ENCODE measurements at regions not wholly inside any gene's neighbourhood (a gene's known extent, or its start where the extent isn't known, plus 50 kb on each side); places are given as distances from the start of the nearest gene placed in this dataset.

DNA sequence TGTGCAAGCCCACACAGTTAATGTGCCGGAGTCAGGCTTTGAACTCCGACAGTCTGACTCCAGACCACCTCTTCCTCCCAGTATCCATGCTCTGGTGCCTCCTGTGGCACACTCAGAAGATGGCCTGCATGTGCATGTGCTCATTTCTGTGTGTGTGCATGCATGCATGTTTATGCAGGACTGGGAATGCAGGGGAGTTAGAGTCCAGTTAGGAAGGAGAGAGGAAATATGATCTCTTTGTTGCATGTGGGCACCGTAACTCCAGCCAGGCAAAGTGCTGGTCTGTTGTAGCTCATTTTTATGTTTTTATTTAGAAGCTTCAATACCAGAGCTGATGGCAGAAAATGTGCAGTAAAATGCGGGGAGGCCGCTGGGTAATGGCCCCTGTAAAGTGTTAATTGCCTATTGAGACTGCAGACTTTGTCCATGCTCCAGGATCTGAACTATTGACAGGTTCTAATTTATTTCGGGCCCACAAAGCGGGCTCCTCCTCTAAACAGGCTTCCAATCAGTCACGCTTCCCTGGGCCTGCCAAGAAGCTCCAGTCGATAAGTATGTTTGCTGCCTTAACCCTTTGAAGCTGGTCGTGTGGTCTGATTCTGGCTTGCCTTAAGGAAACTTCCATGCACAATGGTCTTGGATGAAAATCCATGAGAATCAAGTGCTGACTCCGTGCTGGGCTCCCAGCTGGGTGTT lies 248.3 kb downstream of the DHX35 start:
- no peak overlapping the region for H3K4me3 ChIP-seq
- TF ChIP-seq POLR2AphosphoS5 (IDR thresholded peaks at IDR 0.05) (no peak), POLR2A (IDR thresholded peaks at IDR 0.05) (no peak), EP300 (IDR thresholded peaks at IDR 0.05) (no peak)
- TF ChIP-seq, protein P1, sequence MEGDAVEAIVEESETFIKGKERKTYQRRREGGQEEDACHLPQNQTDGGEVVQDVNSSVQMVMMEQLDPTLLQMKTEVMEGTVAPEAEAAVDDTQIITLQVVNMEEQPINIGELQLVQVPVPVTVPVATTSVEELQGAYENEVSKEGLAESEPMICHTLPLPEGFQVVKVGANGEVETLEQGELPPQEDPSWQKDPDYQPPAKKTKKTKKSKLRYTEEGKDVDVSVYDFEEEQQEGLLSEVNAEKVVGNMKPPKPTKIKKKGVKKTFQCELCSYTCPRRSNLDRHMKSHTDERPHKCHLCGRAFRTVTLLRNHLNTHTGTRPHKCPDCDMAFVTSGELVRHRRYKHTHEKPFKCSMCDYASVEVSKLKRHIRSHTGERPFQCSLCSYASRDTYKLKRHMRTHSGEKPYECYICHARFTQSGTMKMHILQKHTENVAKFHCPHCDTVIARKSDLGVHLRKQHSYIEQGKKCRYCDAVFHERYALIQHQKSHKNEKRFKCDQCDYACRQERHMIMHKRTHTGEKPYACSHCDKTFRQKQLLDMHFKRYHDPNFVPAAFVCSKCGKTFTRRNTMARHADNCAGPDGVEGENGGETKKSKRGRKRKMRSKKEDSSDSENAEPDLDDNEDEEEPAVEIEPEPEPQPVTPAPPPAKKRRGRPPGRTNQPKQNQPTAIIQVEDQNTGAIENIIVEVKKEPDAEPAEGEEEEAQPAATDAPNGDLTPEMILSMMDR (IDR thresholded peaks at IDR 0.05), result no peak
- no peak overlapping the region for H3K27ac ChIP-seq
- peaks cover 23% of the 10 kb centered on the region for H3K4me1 ChIP-seq
- no peaks in the 10 kb centered on the region for H3K36me3 ChIP-seq
- DNase-seq (ENCODE audit: low spot score in 2 of 2), result no peak
- no peaks in the 10 kb centered on the region for H3K9me3 ChIP-seq
- 56% methylated on average over 10 of the region's 11 CpGs for WGBS
- H3K27me3 ChIP-seq, result peaks cover 5% of the 10 kb centered on the region

DNA sequence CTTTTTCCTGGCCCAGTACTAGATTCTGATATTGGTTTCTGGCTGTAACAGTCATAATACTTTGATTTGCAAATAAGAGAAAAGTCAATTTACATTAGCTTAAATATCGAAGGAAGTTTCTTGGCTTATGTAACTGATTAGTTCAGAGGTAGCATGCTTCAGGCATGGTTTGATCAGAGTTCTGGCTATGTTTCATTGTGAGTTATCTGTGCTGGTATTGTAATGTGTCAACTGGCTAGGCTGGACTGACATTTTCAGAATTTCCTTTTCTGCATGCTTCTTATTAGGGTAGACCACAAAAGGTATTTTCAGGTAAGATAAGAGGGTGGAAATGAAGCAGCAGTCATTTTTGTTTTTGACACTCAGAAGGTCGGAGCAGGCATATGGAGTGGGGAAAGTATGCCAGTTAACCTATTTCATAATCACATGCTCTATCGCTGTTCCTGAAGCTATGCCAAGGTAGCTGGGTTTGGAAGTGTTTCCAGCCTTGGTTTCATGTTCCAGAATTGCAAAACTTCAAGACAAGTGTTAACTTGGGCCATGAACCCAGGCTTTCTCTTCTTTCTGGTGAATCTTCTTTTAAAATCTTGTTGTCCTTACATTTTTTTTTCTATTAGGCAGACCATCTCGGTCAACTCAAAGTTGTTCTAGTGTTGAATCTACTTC lies 244.9 kb downstream of the DHX35 start:
- WGBS, result 34% methylated on average over 4 of the region's 4 CpGs
- no peaks in the 10 kb centered on the region for H3K36me3 ChIP-seq
- H3K9me3 ChIP-seq, result no peaks in the 10 kb centered on the region
- no peak overlapping the region for H3K4me3 ChIP-seq
- no peak for DNase-seq (ENCODE audit: low spot score in 2 of 2)
- H3K27ac ChIP-seq, result no peak overlapping the region
- peaks cover 23% of the 10 kb centered on the region for H3K4me1 ChIP-seq
- no peaks in the 10 kb centered on the region for H3K27me3 ChIP-seq
- TF ChIP-seq POLR2AphosphoS5 (IDR thresholded peaks at IDR 0.05) (no peak), POLR2A (IDR thresholded peaks at IDR 0.05) (no peak), EP300 (IDR thresholded peaks at IDR 0.05) (no peak)
- TF ChIP-seq, protein P1 (IDR thresholded peaks at IDR 0.05), result no peak

DNA sequence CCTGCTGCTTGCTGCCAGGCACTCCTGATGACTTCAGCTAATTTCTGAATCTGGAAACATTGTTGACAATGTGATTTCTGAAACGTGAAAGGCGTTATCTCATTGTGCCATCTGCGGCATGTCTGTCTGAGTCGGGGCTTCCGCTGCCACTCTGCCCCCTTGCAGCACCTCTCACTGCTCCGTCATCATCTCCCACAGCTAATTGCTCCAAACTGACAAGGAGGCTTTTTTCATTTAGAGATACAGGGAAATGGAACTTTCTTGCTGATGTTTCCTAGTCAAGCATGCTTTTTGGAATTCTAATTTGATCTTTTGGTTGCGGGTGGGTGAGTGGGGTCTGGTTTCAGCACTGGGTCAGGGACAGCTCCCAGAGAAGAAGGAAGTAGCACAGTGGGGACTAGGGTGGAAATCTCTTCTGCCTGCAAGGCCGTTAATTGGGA lies 233.5 kb downstream of the DHX35 start:
- Histone ChIP-seq H3K9me3 (no peaks in the 10 kb centered on the region), H3K4me1 (no peaks in the 10 kb centered on the region), H3K36me3 (no peaks in the 10 kb centered on the region), H3K4me3 (no peak overlapping the region), H3K27me3 (peaks cover 19% of the 10 kb centered on the region), H3K27ac (no peak overlapping the region)
- WGBS, result 44% methylated on average over 8 of the region's 8 CpGs
- TF ChIP-seq EP300 (IDR thresholded peaks at IDR 0.05) (no peak), POLR2A (IDR thresholded peaks at IDR 0.05) (no peak), POLR2AphosphoS5 (IDR thresholded peaks at IDR 0.05) (no peak)
- TF ChIP-seq, protein P1 (IDR thresholded peaks at IDR 0.05), result no peak
- no peak for DNase-seq (ENCODE audit: low spot score in 2 of 2)

DNA sequence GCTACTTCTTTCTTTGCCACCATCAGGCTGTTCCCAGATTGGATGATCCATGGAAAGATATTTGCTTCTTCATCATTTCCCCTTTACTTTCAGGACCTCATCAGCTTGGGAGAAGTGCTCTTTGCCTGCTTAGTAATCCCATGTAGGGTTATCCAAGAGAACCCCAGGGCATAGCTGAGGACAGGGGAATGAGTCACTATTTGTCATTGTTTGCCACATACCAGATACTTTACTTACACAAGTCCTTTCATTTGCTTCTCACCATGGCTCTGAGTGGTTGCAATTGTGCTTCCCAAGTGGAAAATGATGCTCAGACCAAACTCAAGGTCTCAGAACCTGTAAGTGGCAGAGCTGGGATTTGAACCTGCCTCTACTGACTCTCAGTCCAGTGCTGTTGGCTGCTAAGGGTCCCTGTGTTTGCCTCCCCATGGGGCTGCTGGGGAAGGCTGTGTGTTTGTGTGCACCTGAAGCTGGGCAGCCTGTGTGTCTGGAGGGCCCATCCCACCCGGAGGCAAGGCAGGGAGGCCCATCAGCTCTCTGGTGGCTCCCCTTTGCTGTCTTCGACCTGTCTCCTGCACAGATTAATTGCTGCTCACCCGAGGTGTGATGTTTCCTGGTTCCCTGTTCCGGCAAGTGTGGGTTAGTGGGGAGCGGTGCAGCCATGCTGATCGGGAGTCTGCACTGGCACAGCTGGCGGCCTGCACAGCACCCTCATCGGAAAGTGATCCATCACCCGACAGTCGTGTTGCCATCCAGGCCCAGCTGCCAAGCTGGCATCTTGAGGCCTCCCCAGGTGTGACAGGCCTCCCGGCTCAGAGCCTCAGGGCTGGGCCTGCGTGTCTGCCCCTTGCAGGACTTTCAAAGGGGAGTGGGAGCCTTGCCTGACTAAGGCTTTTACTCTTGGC lies 228.8 kb downstream of the DHX35 start:
- no peak for TF ChIP-seq EP300 (IDR thresholded peaks at IDR 0.05)
- TF ChIP-seq POLR2A (IDR thresholded peaks at IDR 0.05), result no peak
- no peak for TF ChIP-seq POLR2AphosphoS5 (IDR thresholded peaks at IDR 0.05)
- TF ChIP-seq, protein P1 (IDR thresholded peaks at IDR 0.05), result no peak
- H3K27me3 ChIP-seq, result peaks cover 4% of the 10 kb centered on the region
- H3K9me3 ChIP-seq, result no peaks in the 10 kb centered on the region
- H3K4me3 ChIP-seq, result no peak overlapping the region
- H3K27ac ChIP-seq, result no peak overlapping the region
- DNase-seq (ENCODE audit: low spot score in 2 of 2), result no peak
- no peaks in the 10 kb centered on the region for H3K36me3 ChIP-seq
- WGBS, result 55% methylated on average over 10 of the region's 12 CpGs
- no peaks in the 10 kb centered on the region for H3K4me1 ChIP-seq
